ENCODE measurements at regions not wholly inside any gene's neighbourhood (a gene's known extent, or its start where the extent isn't known, plus 50 kb on each side); places are given as distances from the start of the nearest gene placed in this dataset.

DNA sequence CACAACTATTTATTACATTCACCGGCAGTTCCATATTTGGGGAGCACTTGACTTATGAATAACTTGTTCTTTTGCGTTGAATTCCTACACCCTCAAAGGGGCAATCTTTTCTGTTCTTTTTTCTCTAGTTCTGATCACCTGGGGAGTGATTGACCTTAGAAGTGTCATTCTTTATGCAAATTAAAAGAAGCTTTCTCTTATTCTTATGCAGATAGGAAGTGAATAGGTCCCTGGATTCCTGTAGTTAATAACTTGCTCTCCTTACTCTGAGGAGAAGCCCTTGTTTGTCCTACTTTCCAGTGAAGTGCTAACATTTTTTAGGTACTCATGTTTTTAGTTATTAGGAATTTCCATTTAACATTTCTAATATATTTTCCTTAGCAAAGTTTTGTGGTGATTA is 569.8 kb upstream of the LRRTM1 start:
- TF ChIP-seq, protein P1, sequence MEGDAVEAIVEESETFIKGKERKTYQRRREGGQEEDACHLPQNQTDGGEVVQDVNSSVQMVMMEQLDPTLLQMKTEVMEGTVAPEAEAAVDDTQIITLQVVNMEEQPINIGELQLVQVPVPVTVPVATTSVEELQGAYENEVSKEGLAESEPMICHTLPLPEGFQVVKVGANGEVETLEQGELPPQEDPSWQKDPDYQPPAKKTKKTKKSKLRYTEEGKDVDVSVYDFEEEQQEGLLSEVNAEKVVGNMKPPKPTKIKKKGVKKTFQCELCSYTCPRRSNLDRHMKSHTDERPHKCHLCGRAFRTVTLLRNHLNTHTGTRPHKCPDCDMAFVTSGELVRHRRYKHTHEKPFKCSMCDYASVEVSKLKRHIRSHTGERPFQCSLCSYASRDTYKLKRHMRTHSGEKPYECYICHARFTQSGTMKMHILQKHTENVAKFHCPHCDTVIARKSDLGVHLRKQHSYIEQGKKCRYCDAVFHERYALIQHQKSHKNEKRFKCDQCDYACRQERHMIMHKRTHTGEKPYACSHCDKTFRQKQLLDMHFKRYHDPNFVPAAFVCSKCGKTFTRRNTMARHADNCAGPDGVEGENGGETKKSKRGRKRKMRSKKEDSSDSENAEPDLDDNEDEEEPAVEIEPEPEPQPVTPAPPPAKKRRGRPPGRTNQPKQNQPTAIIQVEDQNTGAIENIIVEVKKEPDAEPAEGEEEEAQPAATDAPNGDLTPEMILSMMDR (IDR thresholded peaks at IDR 0.05; ENCODE audit: low read length), result no peak
- TF ChIP-seq EZH2 (IDR thresholded peaks at IDR 0.05; ENCODE audit: borderline replicate concordance, low read length), result no peak
